HepG2 (cell line): ENCODE measurements at regions not wholly inside any gene's neighbourhood (a gene's known extent, or its start where the extent isn't known, plus 50 kb on each side); places are given as distances from the start of the nearest gene placed in this dataset.

Source experiments
- EEA1 ChIP-seq: sonication (generic); formaldehyde crosslinking; IDR thresholded peaks from 2 replicates; pipeline ENCODE4 v1.5.1; 2020; ENCODE audit warnings: mild to moderate bottlenecking, missing genetic modification reagents, borderline replicate concordance
- ISL2 ChIP-seq: sonication (generic); formaldehyde crosslinking; IDR thresholded peaks from 2 replicates; pipeline ENCODE4 v1.5.0; 2020; ENCODE audit warnings: missing genetic modification reagents
- ZFP1 ChIP-seq: IDR thresholded peaks from 2 replicates; pipeline ENCODE4 v1.6.1; 2016
- ZHX2 ChIP-seq, 2 experiments: sonication (generic) in 1 of 2; formaldehyde crosslinking in 1 of 2; IDR thresholded peaks; 2 replicates each; pipeline versions ENCODE4 v1.6.1 to v1.9.0; 2014 to 2022; ENCODE audit warnings: antibody characterized with exemption in 1 of 2, borderline replicate concordance in 1 of 2, inconsistent platforms in 1 of 2, low read depth in 1 of 2, missing genetic modification reagents in 1 of 2
- ZNF121 ChIP-seq: sonication (generic); formaldehyde crosslinking; IDR thresholded peaks from 2 replicates; pipeline ENCODE4 v1.5.0; 2020; ENCODE audit warnings: mild to moderate bottlenecking, missing genetic modification reagents
- ZNF432 ChIP-seq: sonication (generic); formaldehyde crosslinking; IDR thresholded peaks from 2 replicates; pipeline ENCODE4 v1.5.0; 2020; ENCODE audit warnings: missing genetic modification reagents, mild to moderate bottlenecking, borderline replicate concordance
- TF ChIP-seq, protein P1 (sequence below): fragments of 450-650 bp; IDR thresholded peaks from 2 replicates; pipeline ENCODE4 v1.6.1; 2017

- TF ChIP-seq ZNF432 (CRISPR knock-in tag) (no peak), ZNF121 (CRISPR knock-in tag) (no peak), ZHX2 (IDR thresholded peaks at IDR 0.05; ENCODE audit: low read depth) (no peak), ZHX2 (CRISPR knock-in tag; IDR thresholded peaks at IDR 0.05; ENCODE audit: borderline replicate concordance) (no peak), ISL2 (CRISPR knock-in tag) (no peak), EEA1 (CRISPR knock-in tag) (no peak), ZFP1 (CRISPR knock-in tag) (no peak)
- TF ChIP-seq, protein P1, sequence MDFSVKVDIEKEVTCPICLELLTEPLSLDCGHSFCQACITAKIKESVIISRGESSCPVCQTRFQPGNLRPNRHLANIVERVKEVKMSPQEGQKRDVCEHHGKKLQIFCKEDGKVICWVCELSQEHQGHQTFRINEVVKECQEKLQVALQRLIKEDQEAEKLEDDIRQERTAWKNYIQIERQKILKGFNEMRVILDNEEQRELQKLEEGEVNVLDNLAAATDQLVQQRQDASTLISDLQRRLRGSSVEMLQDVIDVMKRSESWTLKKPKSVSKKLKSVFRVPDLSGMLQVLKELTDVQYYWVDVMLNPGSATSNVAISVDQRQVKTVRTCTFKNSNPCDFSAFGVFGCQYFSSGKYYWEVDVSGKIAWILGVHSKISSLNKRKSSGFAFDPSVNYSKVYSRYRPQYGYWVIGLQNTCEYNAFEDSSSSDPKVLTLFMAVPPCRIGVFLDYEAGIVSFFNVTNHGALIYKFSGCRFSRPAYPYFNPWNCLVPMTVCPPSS: no peak
- TF ChIP-seq, all 625 proteins: peak for 0
Observed at GRCh38 chr6:54574671-54575070, 266.4 kb downstream of the TINAG start (continued).
